ENCODE measurements at regions not wholly inside any gene's neighbourhood (a gene's known extent, or its start where the extent isn't known, plus 50 kb on each side); places are given as distances from the start of the nearest gene placed in this dataset.

GRCh38 chr12:97398704-97399103, 63.9 kb upstream of the RMST start:
- Histone ChIP-seq H3K9me3 (ENCODE audit: control insufficient read depth, low read depth, low read length) (no peaks in the 10 kb centered on the region), H3K27ac (ENCODE audit: low read length) (no peak overlapping the region), H3K27me3 (ENCODE audit: control insufficient read depth, insufficient read depth, low read length) (no peaks in the 10 kb centered on the region), H3K4me3 (ENCODE audit: low read length) (no peak overlapping the region), H3K36me3 (ENCODE audit: control insufficient read depth, insufficient read depth, low read length) (no peaks in the 10 kb centered on the region), H3K4me1 (ENCODE audit: control insufficient read depth, insufficient read depth, low read length) (no peaks in the 10 kb centered on the region)
- WGBS (ENCODE audit: insufficient coverage, low lambda C conversion rate) = no CpG with 5 or more reads among the region's 4 CpGs
- peak; percentile 2 for DNase-seq

GRCh38 chr12:97404093-97404492, 58.5 kb upstream of the RMST start:
- H3K4me1 ChIP-seq (ENCODE audit: control insufficient read depth, insufficient read depth, low read length) = no peaks in the 10 kb centered on the region
- no peak overlapping the region for H3K27ac ChIP-seq (ENCODE audit: low read length)
- H3K9me3 ChIP-seq (ENCODE audit: control insufficient read depth, low read depth, low read length) = no peaks in the 10 kb centered on the region
- H3K36me3 ChIP-seq (ENCODE audit: control insufficient read depth, insufficient read depth, low read length) = no peaks in the 10 kb centered on the region
- H3K27me3 ChIP-seq (ENCODE audit: control insufficient read depth, insufficient read depth, low read length) = no peaks in the 10 kb centered on the region
- no peak overlapping the region for H3K4me3 ChIP-seq (ENCODE audit: low read length)
- 80% methylated on average over 1 of the region's 1 CpG for WGBS (ENCODE audit: insufficient coverage, low lambda C conversion rate)
- DNase-seq = no peak

- Histone ChIP-seq H3K27me3 (ENCODE audit: control insufficient read depth, insufficient read depth, low read length) (no peaks in the 10 kb centered on the region), H3K4me3 (ENCODE audit: low read length) (no peak overlapping the region), H3K4me1 (ENCODE audit: control insufficient read depth, insufficient read depth, low read length) (no peaks in the 10 kb centered on the region), H3K36me3 (ENCODE audit: control insufficient read depth, insufficient read depth, low read length) (no peaks in the 10 kb centered on the region), H3K27ac (ENCODE audit: low read length) (no peak overlapping the region), H3K9me3 (ENCODE audit: control insufficient read depth, low read depth, low read length) (no peaks in the 10 kb centered on the region)
- WGBS (ENCODE audit: insufficient coverage, low lambda C conversion rate) = no CpG with 5 or more reads among the region's 2 CpGs
- peak; percentile 7 to 10 for DNase-seq
These were observed 58.1 kb upstream of the RMST start for GRCh38 chr12:97404543-97404942.

- 100% methylated on average over 3 of the region's 3 CpGs for WGBS (ENCODE audit: insufficient coverage, low lambda C conversion rate)
- Histone ChIP-seq H3K4me1 (ENCODE audit: control insufficient read depth, insufficient read depth, low read length) (no peaks in the 10 kb centered on the region), H3K4me3 (ENCODE audit: low read length) (no peak overlapping the region)
These were observed 54.2 kb upstream of the RMST start for GRCh38 chr12:97408363-97408762.

GRCh38 chr12:97411341-97411740, 51.3 kb upstream of the RMST start:
- Histone ChIP-seq H3K9me3 (ENCODE audit: control insufficient read depth, low read depth, low read length) (no peaks in the 10 kb centered on the region), H3K27me3 (ENCODE audit: control insufficient read depth, insufficient read depth, low read length) (no peaks in the 10 kb centered on the region), H3K4me1 (ENCODE audit: control insufficient read depth, insufficient read depth, low read length) (no peaks in the 10 kb centered on the region), H3K36me3 (ENCODE audit: control insufficient read depth, insufficient read depth, low read length) (no peaks in the 10 kb centered on the region), H3K27ac (ENCODE audit: low read length) (no peak overlapping the region), H3K4me3 (ENCODE audit: low read length) (no peak overlapping the region)
- no CpG with 5 or more reads among the region's 3 CpGs for WGBS (ENCODE audit: insufficient coverage, low lambda C conversion rate)
- no peak for DNase-seq

More at GRCh38 chr12:97408363-97408762, 54.2 kb upstream of the RMST start:
- no peaks in the 10 kb centered on the region for H3K27me3 ChIP-seq (ENCODE audit: control insufficient read depth, insufficient read depth, low read length)
- no peaks in the 10 kb centered on the region for H3K9me3 ChIP-seq (ENCODE audit: control insufficient read depth, low read depth, low read length)
- no peaks in the 10 kb centered on the region for H3K36me3 ChIP-seq (ENCODE audit: control insufficient read depth, insufficient read depth, low read length)
- no peak for DNase-seq
- H3K27ac ChIP-seq (ENCODE audit: low read length) = no peak overlapping the region

Data from large intestine (tissue), 3 donors.